Gastrocnemius medialis (tissue), 4 donors: ENCODE measurements at regions not wholly inside any gene's neighbourhood (a gene's known extent, or its start where the extent isn't known, plus 50 kb on each side); places are given as distances from the start of the nearest gene placed in this dataset.

Source experiments
- CTCF ChIP-seq, 5 experiments: fragments of 450-650 bp in 3 of 5; fragments of 200-600 bp in 2 of 5; sonication (generic) in 2 of 5; IDR thresholded peaks in 4 of 5; conservative IDR thresholded peaks in 1 of 5; 1 replicate in 4 of 5; 2 replicates in 1 of 5; pipeline ENCODE4 v1.5.1; 2016 to 2019; ENCODE audit warnings: antibody characterized with exemption in 5 of 5, mild to moderate bottlenecking in 3 of 5, moderate library complexity in 3 of 5
- POLR2A ChIP-seq, 2 donors: fragments of 450-650 bp; IDR thresholded peaks; one replicate each; pipeline ENCODE4 v1.6.1; 2017; ENCODE audit warnings: antibody characterized with exemption in 2 of 2, mild to moderate bottlenecking in 2 of 2, moderate library complexity in 2 of 2

- no peak for TF ChIP-seq CTCF (IDR thresholded peaks at IDR 0.05 in 4 of 5, conservative IDR thresholded peaks at IDR 0.05 in 1 of 5)
- no peak for TF ChIP-seq POLR2A (IDR thresholded peaks at IDR 0.05)
Measured at GRCh38 chr3:162597226-162597625, 1100.6 kb downstream of the OTOL1 start.
